Muscle of leg (tissue), 3 donors: ENCODE measurements at regions not wholly inside any gene's neighbourhood (a gene's known extent, or its start where the extent isn't known, plus 50 kb on each side); places are given as distances from the start of the nearest gene placed in this dataset.

Experiments used
- DNase-seq: peaks from one replicate; pipeline ENCODE4 v3.0.0; 2013
- H3K27ac ChIP-seq: one replicate; pipeline ENCODE4 v1.5.1; 2013; ENCODE audit warnings: mild to moderate bottlenecking, low read length, control low read depth
- H3K27me3 ChIP-seq: one replicate; pipeline ENCODE4 v1.6.1; 2013; ENCODE audit warnings: low read length; ENCODE audit not compliant: control insufficient read depth, insufficient read depth
- H3K36me3 ChIP-seq: one replicate; pipeline ENCODE4 v1.6.1; 2013; ENCODE audit warnings: low read length; ENCODE audit not compliant: control insufficient read depth, insufficient read depth
- H3K4me1 ChIP-seq: one replicate; pipeline ENCODE4 v1.6.1; 2013; ENCODE audit warnings: low read length; ENCODE audit not compliant: control insufficient read depth, insufficient read depth
- H3K4me3 ChIP-seq: one replicate; pipeline ENCODE4 v1.5.1; 2013; ENCODE audit warnings: low read length, control low read depth
- H3K9me3 ChIP-seq: replicated peaks from 2 replicates; pipeline ENCODE4 v1.6.1; 2013; ENCODE audit warnings: low read depth, low read length; ENCODE audit not compliant: control insufficient read depth
- WGBS: methylation state at CpG from one replicate; pipeline ENCODE4 v1.1.5; 2013; ENCODE audit warnings: missing lambda C conversion rate; ENCODE audit not compliant: insufficient coverage; 5-methylcytosine and 5-hydroxymethylcytosine counted together

GRCh38 chr6:113570641-113571040 is 286.5 kb upstream of the MARCKS start:
- Histone ChIP-seq H3K4me1 (peaks cover 2% of the 10 kb centered on the region), H3K27me3 (no peaks in the 10 kb centered on the region), H3K9me3 (no peaks in the 10 kb centered on the region), H3K36me3 (no peaks in the 10 kb centered on the region), H3K27ac (no peak overlapping the region), H3K4me3 (no peak overlapping the region)
- no CpG with 5 or more reads among the region's 3 CpGs for WGBS
- DNase-seq, result no peak

- no peak for DNase-seq
- 83% methylated on average over 2 of the region's 4 CpGs for WGBS
- Histone ChIP-seq H3K36me3 (no peaks in the 10 kb centered on the region), H3K27ac (no peak overlapping the region), H3K9me3 (no peaks in the 10 kb centered on the region), H3K4me3 (no peak overlapping the region), H3K4me1 (no peaks in the 10 kb centered on the region), H3K27me3 (no peaks in the 10 kb centered on the region)
These were observed 283.0 kb upstream of the MARCKS start for GRCh38 chr6:113574147-113574546.

GRCh38 chr6:113576310-113576709 is 280.8 kb upstream of the MARCKS start:
- H3K27ac ChIP-seq, result no peak overlapping the region
- no peak overlapping the region for H3K4me3 ChIP-seq
- no peaks in the 10 kb centered on the region for H3K36me3 ChIP-seq
- no peaks in the 10 kb centered on the region for H3K4me1 ChIP-seq
- no peaks in the 10 kb centered on the region for H3K27me3 ChIP-seq
- no peaks in the 10 kb centered on the region for H3K9me3 ChIP-seq
- DNase-seq, result no peak

- Histone ChIP-seq H3K9me3 (no peaks in the 10 kb centered on the region), H3K4me3 (no peak overlapping the region), H3K27ac (no peak overlapping the region), H3K36me3 (no peaks in the 10 kb centered on the region), H3K4me1 (no peaks in the 10 kb centered on the region), H3K27me3 (no peaks in the 10 kb centered on the region)
- no peak for DNase-seq
- no CpG with 5 or more reads among the region's 3 CpGs for WGBS
These were observed 278.5 kb upstream of the MARCKS start for GRCh38 chr6:113578691-113579090.

DNA sequence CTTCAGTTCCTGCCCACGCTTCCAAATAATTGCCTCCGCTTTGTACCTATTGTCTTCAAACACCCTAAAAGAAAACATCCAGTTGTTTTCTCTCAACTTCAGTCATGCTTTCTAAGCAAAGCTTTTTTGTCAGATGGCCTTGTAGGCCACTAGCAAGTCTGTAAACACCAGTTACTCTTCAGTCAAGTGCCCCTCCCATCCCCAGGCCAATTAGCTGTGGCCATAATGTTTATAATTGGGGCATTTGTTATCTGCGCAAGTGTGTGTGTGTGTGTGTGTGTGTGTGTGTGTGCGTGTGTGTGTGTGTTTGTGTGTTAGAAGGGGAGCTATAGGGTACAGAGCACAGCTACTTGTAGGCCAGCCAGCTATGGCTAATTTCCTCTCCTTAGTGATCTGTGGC is 272.4 kb upstream of the MARCKS start:
- Histone ChIP-seq H3K36me3 (no peaks in the 10 kb centered on the region), H3K4me3 (no peak overlapping the region), H3K27me3 (no peaks in the 10 kb centered on the region), H3K27ac (no peak overlapping the region), H3K4me1 (no peaks in the 10 kb centered on the region), H3K9me3 (no peaks in the 10 kb centered on the region)
- DNase-seq, result no peak
- WGBS, result 96% methylated on average over 2 of the region's 4 CpGs

GRCh38 chr6:113585246-113585645 is 271.9 kb upstream of the MARCKS start:
- no CpG with 5 or more reads among the region's 2 CpGs for WGBS
- no peak for DNase-seq
- Histone ChIP-seq H3K27me3 (no peaks in the 10 kb centered on the region), H3K27ac (no peak overlapping the region), H3K9me3 (no peaks in the 10 kb centered on the region), H3K36me3 (no peaks in the 10 kb centered on the region), H3K4me1 (no peaks in the 10 kb centered on the region), H3K4me3 (no peak overlapping the region)

- H3K4me1 ChIP-seq, result no peaks in the 10 kb centered on the region
- no peak for DNase-seq
- no peak overlapping the region for H3K4me3 ChIP-seq
- H3K9me3 ChIP-seq, result no peaks in the 10 kb centered on the region
- WGBS, result 89% methylated on average over 1 of the region's 2 CpGs
- no peaks in the 10 kb centered on the region for H3K36me3 ChIP-seq
- no peak overlapping the region for H3K27ac ChIP-seq
- no peaks in the 10 kb centered on the region for H3K27me3 ChIP-seq
These were observed 270.6 kb upstream of the MARCKS start for GRCh38 chr6:113586413-113587077.

DNA sequence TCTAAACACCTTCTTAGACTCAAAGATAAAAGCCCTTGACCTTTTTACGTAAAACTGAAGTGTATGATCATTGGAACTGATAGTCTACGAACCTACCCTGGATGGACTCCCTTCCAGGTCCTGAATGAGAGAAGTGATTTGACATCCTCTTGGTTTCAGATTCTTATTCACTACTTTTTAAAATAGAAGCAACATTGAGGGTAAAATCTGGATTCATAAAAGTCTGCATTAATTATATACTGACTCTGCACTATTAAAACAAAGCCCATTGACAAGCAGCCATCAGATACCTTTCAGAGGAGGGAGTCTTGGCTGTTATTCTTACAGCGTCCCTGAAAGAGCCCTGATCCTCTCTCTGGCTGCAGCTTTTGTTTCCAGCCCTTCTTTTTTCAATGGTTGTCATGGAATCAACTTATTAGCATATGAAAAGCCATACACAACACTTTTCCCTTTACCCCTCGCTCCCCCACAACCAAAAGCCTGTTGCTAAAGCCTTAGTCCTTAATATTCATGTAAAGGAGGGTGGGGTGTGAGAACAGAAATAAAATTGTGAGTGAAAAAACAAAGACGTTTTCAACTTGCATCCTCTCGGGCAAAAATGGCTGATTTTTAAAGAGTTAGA is 270.0 kb upstream of the MARCKS start:
- WGBS, result no CpG with 5 or more reads among the region's 6 CpGs
- Histone ChIP-seq H3K4me1 (no peaks in the 10 kb centered on the region), H3K27me3 (no peaks in the 10 kb centered on the region), H3K9me3 (no peaks in the 10 kb centered on the region), H3K27ac (no peak overlapping the region), H3K36me3 (no peaks in the 10 kb centered on the region), H3K4me3 (no peak overlapping the region)
- peak; percentile 47 for DNase-seq

DNA sequence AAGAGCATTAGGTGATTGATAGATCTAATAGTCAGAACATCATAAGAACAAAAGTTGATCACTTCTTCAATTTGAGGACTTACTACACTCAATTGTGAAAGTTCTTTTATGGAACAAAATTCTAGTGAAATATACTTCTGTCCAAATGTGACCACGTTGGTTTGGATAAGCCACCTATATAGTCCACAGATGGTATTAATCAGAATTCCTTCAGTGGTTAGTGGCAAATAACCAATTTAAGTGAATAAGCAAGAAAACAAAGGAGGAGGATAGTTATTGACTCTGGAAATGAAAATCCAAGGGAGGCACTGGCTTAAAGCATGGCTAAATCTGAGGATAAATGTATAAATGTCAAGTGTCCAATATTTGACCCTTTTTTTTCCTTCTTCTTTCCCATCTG is 268.5 kb upstream of the MARCKS start:
- DNase-seq, result no peak
- H3K9me3 ChIP-seq, result no peaks in the 10 kb centered on the region
- no peaks in the 10 kb centered on the region for H3K36me3 ChIP-seq
- WGBS, result no CpG with 5 or more reads among the region's 1 CpG
- H3K27me3 ChIP-seq, result no peaks in the 10 kb centered on the region
- H3K27ac ChIP-seq, result no peak overlapping the region
- H3K4me3 ChIP-seq, result no peak overlapping the region
- no peaks in the 10 kb centered on the region for H3K4me1 ChIP-seq

- no CpG with 5 or more reads among the region's 2 CpGs for WGBS
- Histone ChIP-seq H3K27me3 (no peaks in the 10 kb centered on the region), H3K9me3 (no peaks in the 10 kb centered on the region), H3K27ac (no peak overlapping the region), H3K4me1 (peaks cover 20% of the 10 kb centered on the region), H3K36me3 (no peaks in the 10 kb centered on the region), H3K4me3 (no peak overlapping the region)
- peak; percentile 65 for DNase-seq
These were observed 265.0 kb upstream of the MARCKS start for GRCh38 chr6:113591896-113592827.
